Transverse colon (tissue), 4 donors: ENCODE measurements at regions not wholly inside any gene's neighbourhood (a gene's known extent, or its start where the extent isn't known, plus 50 kb on each side); places are given as distances from the start of the nearest gene placed in this dataset.

Experiments
- DNase-seq: peaks from one replicate; pipeline ENCODE4 v3.0.0-alpha.2; 2019
- H3K27ac ChIP-seq, 4 donors: fragments of 200-600 bp; sonication (generic); 2 replicates each; pipeline ENCODE4 v1.5.1; 2016 to 2018; ENCODE audit warnings: inconsistent platforms in 4 of 4
- H3K27me3 ChIP-seq: fragments of 200-600 bp; sonication (generic); 2 replicates; pipeline ENCODE4 v1.5.1; 2017; ENCODE audit warnings: inconsistent platforms
- H3K36me3 ChIP-seq, 4 donors: fragments of 200-600 bp; sonication (generic); 2 replicates each; pipeline ENCODE4 v1.5.1; 2017 to 2019; ENCODE audit warnings: inconsistent platforms in 4 of 4
- H3K4me1 ChIP-seq, 4 donors: fragments of 200-600 bp; sonication (generic); 2 replicates each; pipeline ENCODE4 v1.5.1; 2017 to 2020; ENCODE audit warnings: inconsistent platforms in 4 of 4
- H3K4me3 ChIP-seq, 4 donors: fragments of 200-600 bp; sonication (generic); 1 replicate in 1 of 4; 2 replicates in 3 of 4; pipeline versions ENCODE4 v1.5.1 to v1.6.1; 2017 to 2019; ENCODE audit warnings: inconsistent platforms in 4 of 4
- H3K9me3 ChIP-seq, 2 donors: fragments of 200-600 bp; sonication (generic); 2 replicates each; pipeline ENCODE4 v1.5.1; 2017 to 2019; ENCODE audit warnings: inconsistent platforms in 2 of 2
- EP300 ChIP-seq: sonication (generic); formaldehyde crosslinking; IDR thresholded peaks from one replicate; pipeline ENCODE4 v1.6.1; 2017; ENCODE audit warnings: antibody characterized with exemption, low read depth
- POLR2A ChIP-seq: fragments of 450-650 bp; IDR thresholded peaks from one replicate; pipeline ENCODE4 v1.6.1; 2016; ENCODE audit warnings: antibody characterized with exemption, mild to moderate bottlenecking, moderate library complexity
- POLR2AphosphoS5 ChIP-seq, 3 donors: sonication (generic); formaldehyde crosslinking; IDR thresholded peaks; one replicate each; pipeline ENCODE4 v1.6.1; 2016; ENCODE audit warnings: antibody characterized with exemption in 3 of 3
- WGBS, 2 donors: methylation state at CpG; one replicate each; pipeline ENCODE4 v1.1.5; 2018; ENCODE audit warnings: low coverage in 1 of 2; 5-methylcytosine and 5-hydroxymethylcytosine counted together
- in situ Hi-C, 4 donors: fragments of 200-750 bp; cut with MboI; loops; one replicate each; pipeline versions ENCODE4 v1.15.0 to v1.15.1; 2017; ENCODE audit warnings: low sequenced_read_pairs in 3 of 4, low pct_ligation_motif_present in 1 of 4, low pct_unique_long_range_greater_than_20kb in 1 of 4
- intact Hi-C: fragments of 100-400 bp; cut with DNase I; formaldehyde crosslinking; loops from one replicate; pipeline ENCODE4 v1.15.1; 2023; ENCODE audit warnings: low total_unique reads
- TF ChIP-seq, protein P1 (sequence below), 5 experiments: fragments of 200-600 bp in 3 of 5; fragments of 450-650 bp in 2 of 5; sonication (generic) in 3 of 5; IDR thresholded peaks; 1 replicate in 2 of 5; 2 replicates in 3 of 5; pipeline ENCODE4 v1.5.1; 2016 to 2017; ENCODE audit warnings: antibody characterized with exemption in 5 of 5, inconsistent platforms in 3 of 5, mild to moderate bottlenecking in 2 of 5, moderate library complexity in 1 of 5

DNA sequence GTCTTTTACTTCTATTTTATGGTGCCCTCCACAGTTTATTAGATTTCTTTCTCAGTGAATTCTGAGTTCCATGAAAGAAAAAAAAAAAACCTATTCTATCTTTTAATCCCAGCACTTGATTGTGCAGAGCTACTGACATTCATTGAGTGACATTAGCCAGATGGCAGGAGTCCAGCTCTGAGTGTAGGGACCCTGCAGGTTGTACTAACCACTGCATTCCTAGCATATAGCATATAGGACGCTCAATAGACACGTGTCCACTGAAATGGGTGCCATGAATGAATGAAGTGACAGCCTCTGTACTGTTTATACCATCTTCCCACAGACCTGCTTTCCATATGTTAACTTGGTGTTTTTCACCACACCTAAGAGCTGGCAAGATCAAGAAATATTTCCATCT, 206.3 kb downstream of the RAP2A start:
- in situ Hi-C loops (no loop called here), intact Hi-C loops (no loop called here)
- Histone ChIP-seq H3K9me3 (no peaks in the 10 kb centered on the region), H3K27ac (no peak overlapping the region), H3K27me3 (no peaks in the 10 kb centered on the region), H3K4me3 (no peak overlapping the region), H3K4me1 (no peaks in the 10 kb centered on the region), H3K36me3 (no peaks in the 10 kb centered on the region)
- DNase-seq, result no peak
- TF ChIP-seq EP300 (no peak), POLR2AphosphoS5 (IDR thresholded peaks at IDR 0.05) (no peak), POLR2A (no peak)
- TF ChIP-seq, protein P1, sequence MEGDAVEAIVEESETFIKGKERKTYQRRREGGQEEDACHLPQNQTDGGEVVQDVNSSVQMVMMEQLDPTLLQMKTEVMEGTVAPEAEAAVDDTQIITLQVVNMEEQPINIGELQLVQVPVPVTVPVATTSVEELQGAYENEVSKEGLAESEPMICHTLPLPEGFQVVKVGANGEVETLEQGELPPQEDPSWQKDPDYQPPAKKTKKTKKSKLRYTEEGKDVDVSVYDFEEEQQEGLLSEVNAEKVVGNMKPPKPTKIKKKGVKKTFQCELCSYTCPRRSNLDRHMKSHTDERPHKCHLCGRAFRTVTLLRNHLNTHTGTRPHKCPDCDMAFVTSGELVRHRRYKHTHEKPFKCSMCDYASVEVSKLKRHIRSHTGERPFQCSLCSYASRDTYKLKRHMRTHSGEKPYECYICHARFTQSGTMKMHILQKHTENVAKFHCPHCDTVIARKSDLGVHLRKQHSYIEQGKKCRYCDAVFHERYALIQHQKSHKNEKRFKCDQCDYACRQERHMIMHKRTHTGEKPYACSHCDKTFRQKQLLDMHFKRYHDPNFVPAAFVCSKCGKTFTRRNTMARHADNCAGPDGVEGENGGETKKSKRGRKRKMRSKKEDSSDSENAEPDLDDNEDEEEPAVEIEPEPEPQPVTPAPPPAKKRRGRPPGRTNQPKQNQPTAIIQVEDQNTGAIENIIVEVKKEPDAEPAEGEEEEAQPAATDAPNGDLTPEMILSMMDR (IDR thresholded peaks at IDR 0.05), result no peak
- 75 to 79% methylated on average over 2 of the region's 2 CpGs for WGBS, 2 donors

DNA sequence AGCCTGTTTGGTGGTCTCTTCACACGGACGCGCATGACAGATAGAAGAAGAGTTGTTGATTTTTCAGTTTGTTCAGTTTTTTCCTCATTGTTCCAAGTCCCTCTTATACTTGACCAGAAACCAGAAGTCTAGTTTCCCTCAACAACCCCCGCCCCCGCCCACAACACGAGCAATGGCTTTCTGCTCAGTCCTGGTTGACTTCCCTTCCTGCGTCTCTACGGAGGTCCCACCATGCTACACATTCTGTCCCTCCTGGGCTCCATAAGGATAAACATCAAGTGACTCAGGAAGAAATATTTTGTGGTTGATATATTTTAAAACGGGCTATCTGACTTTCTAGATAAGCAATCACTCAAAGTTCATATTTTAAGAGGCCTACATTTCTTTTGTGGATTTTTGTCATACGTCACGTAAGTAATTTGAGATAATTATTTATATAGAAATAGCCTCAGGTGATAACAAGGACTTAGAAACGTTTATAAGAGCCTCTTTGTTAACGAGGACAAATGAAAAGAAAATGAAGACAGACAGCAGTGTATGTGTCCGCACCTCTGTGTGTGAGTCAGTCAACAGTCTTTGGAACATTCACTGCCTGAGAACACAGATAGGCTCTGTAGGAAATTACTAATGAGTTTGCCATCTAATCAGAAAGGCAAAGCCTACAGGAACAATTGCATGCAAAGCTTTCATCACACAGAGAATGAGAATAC, 214.4 kb downstream of the RAP2A start:
- no peaks in the 10 kb centered on the region for H3K4me1 ChIP-seq
- WGBS, 2 donors, result 79 to 83% methylated on average over 11 to 14 of the region's 14 CpGs
- no peaks in the 10 kb centered on the region for H3K36me3 ChIP-seq
- H3K27me3 ChIP-seq, result no peaks in the 10 kb centered on the region
- in situ Hi-C loops, result no loop called here
- no peaks in the 10 kb centered on the region for H3K9me3 ChIP-seq
- intact Hi-C loops, result no loop called here
- H3K4me3 ChIP-seq, result no peak overlapping the region
- TF ChIP-seq POLR2A (no peak), POLR2AphosphoS5 (IDR thresholded peaks at IDR 0.05) (no peak), EP300 (no peak)
- TF ChIP-seq, protein P1 (IDR thresholded peaks at IDR 0.05), result no peak
- no peak for DNase-seq
- H3K27ac ChIP-seq, result no peak overlapping the region

DNA sequence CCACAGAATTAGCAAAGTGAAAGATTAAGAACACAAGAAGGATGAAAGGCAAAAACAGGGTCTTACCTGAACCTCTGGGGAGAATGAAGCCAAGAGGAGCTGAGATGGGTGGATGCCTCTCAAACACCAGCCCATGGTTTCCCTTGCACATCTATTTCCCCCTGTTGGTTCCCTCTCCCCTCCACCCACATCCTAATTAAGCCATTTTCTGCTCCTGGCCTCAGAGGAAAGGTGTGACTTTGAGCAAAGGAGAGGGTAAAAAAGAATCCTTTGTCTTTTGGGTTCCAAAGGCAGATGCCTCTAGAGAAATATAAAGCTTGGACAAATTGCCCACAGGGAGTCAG, 214.9 kb downstream of the RAP2A start:
- H3K4me3 ChIP-seq, result no peak overlapping the region
- DNase-seq, result no peak
- H3K4me1 ChIP-seq, result no peaks in the 10 kb centered on the region
- in situ Hi-C loops (no loop called here), intact Hi-C loops (no loop called here)
- H3K36me3 ChIP-seq, result no peaks in the 10 kb centered on the region
- TF ChIP-seq EP300, result no peak
- TF ChIP-seq, protein P1 (IDR thresholded peaks at IDR 0.05), result no peak
- TF ChIP-seq POLR2AphosphoS5 (IDR thresholded peaks at IDR 0.05), result no peak
- no peak for TF ChIP-seq POLR2A
- no peaks in the 10 kb centered on the region for H3K9me3 ChIP-seq
- H3K27ac ChIP-seq, result no peak overlapping the region
- H3K27me3 ChIP-seq, result no peaks in the 10 kb centered on the region

DNA sequence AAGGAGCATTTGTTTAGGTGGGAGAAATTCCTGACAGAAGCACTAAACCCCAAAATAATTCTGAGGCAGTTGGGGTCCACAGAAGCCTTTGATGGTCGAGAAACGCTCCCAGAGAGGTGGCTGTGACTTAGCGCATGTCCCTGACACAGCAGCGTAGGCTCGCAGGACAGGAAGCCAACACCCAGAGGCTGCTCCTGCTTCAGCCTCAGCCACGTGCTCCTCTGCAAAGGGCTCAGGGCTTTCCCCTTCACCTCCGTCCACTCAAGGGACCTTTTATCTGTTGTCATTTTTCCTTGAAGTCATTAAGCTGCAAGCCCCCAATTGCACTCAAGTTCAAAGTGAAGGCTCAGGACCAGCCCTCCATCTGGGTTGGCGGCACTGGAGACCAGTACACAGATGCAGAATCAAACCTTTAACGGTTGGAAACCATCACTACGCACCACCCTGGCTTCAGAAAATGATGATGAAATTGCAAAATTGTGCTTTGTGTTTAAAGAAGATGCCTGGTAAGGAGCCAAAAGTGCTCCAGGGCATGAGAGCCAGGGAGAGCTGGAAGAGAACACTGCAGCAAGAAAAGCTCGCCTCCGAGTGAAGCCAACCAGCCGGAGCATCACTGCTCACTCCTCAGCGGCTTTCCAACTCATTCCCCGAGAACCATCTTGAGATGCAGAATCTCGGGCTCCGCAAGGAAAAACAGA, 219.6 kb downstream of the RAP2A start:
- Histone ChIP-seq H3K36me3 (no peaks in the 10 kb centered on the region), H3K27ac (no peak overlapping the region), H3K4me1 (no peaks in the 10 kb centered on the region), H3K4me3 (no peak overlapping the region), H3K27me3 (no peaks in the 10 kb centered on the region), H3K9me3 (no peaks in the 10 kb centered on the region)
- DNase-seq, result no peak
- WGBS, 2 donors, result 63 to 74% methylated on average over 7 to 17 of the region's 17 CpGs
- in situ Hi-C loops (no loop called here), intact Hi-C loops (no loop called here)
- no peak for TF ChIP-seq EP300
- TF ChIP-seq POLR2AphosphoS5 (IDR thresholded peaks at IDR 0.05), result no peak
- no peak for TF ChIP-seq POLR2A
- TF ChIP-seq, protein P1 (IDR thresholded peaks at IDR 0.05), result no peak
